ENCODE measurements at regions not wholly inside any gene's neighbourhood (a gene's known extent, or its start where the extent isn't known, plus 50 kb on each side); places are given as distances from the start of the nearest gene placed in this dataset.

GRCh38 chr18:37783771-37784170 is 218.2 kb upstream of the CELF4 start:
- no peak for DNase-seq (ENCODE audit: low read depth)
- TF ChIP-seq CTCF (conservative IDR thresholded peaks at IDR 0.05; ENCODE audit: control insufficient read depth, insufficient read depth, low read depth, low read length): no peak
- no peak overlapping the region for H3K4me3 ChIP-seq (ENCODE audit: control insufficient read depth, low read depth, low read length)

GRCh38 chr18:37779220-37779619 is 213.6 kb upstream of the CELF4 start:
- DNase-seq (ENCODE audit: low read depth): no peak
- H3K4me3 ChIP-seq (ENCODE audit: control insufficient read depth, low read depth, low read length): no peak overlapping the region
- no peak for TF ChIP-seq CTCF (conservative IDR thresholded peaks at IDR 0.05; ENCODE audit: control insufficient read depth, insufficient read depth, low read depth, low read length)

GRCh38 chr18:37778417-37779165 is 213.0 kb upstream of the CELF4 start:
- peak; percentile 10 for DNase-seq (ENCODE audit: low read depth)
- H3K4me3 ChIP-seq (ENCODE audit: control insufficient read depth, low read depth, low read length): no peak overlapping the region
- TF ChIP-seq CTCF (conservative IDR thresholded peaks at IDR 0.05; ENCODE audit: control insufficient read depth, insufficient read depth, low read depth, low read length): peak; percentile 54

- TF ChIP-seq CTCF (conservative IDR thresholded peaks at IDR 0.05; ENCODE audit: control insufficient read depth, insufficient read depth, low read depth, low read length): no peak
- no peak for DNase-seq (ENCODE audit: low read depth)
- H3K4me3 ChIP-seq (ENCODE audit: control insufficient read depth, low read depth, low read length): no peak overlapping the region
These were observed 204.2 kb upstream of the CELF4 start for GRCh38 chr18:37769826-37770225.

GRCh38 chr18:37764541-37765288 is 199.1 kb upstream of the CELF4 start:
- DNase-seq (ENCODE audit: low read depth): no peak
- no peak overlapping the region for H3K4me3 ChIP-seq (ENCODE audit: control insufficient read depth, low read depth, low read length)
- TF ChIP-seq CTCF (conservative IDR thresholded peaks at IDR 0.05; ENCODE audit: control insufficient read depth, insufficient read depth, low read depth, low read length): no peak

- no peak for DNase-seq (ENCODE audit: low read depth)
- TF ChIP-seq CTCF (conservative IDR thresholded peaks at IDR 0.05; ENCODE audit: control insufficient read depth, insufficient read depth, low read depth, low read length): no peak
- no peak overlapping the region for H3K4me3 ChIP-seq (ENCODE audit: control insufficient read depth, low read depth, low read length)
These were observed 196.6 kb upstream of the CELF4 start for GRCh38 chr18:37762076-37762621.

Data from fibroblast of mammary gland (primary cell).